GM21737 (cell line): ENCODE measurements at regions not wholly inside any gene's neighbourhood (a gene's known extent, or its start where the extent isn't known, plus 50 kb on each side); places are given as distances from the start of the nearest gene placed in this dataset.
"Not testable (repeated sequence)": the region's sequence is repeated elsewhere in the genome, so short reads cannot be mapped to it uniquely, and the experiment has no call there.

Source experiments
- ATAC-seq: cut with Tn5 transposase; IDR thresholded peaks from one replicate; pipeline ENCODE4 v1.9.1; 2021; ENCODE audit warnings: mild to moderate bottlenecking, moderate library complexity; ENCODE audit not compliant: unreplicated experiment

DNA sequence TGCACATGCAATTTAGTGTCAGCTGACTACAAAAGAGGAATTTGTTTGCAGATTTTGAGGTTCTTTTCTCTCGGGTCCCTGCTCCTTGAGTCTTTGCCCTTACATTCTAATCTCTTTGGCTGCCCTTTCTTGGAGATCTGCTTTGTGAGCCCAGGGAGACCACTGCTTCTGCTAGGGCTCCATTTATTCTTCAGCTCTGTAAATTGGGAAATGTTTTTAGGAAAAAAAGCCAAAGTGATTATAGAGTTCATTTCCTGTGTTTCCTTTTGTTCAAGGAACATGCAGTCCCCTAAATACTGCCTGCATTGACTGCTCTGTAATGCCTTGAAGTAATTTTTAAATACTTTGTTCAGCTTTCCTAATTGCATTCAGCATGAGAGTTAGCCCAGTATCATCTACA, 197.4 kb downstream of the CSNK1G3 start:
- ATAC-seq, result no peak

DNA sequence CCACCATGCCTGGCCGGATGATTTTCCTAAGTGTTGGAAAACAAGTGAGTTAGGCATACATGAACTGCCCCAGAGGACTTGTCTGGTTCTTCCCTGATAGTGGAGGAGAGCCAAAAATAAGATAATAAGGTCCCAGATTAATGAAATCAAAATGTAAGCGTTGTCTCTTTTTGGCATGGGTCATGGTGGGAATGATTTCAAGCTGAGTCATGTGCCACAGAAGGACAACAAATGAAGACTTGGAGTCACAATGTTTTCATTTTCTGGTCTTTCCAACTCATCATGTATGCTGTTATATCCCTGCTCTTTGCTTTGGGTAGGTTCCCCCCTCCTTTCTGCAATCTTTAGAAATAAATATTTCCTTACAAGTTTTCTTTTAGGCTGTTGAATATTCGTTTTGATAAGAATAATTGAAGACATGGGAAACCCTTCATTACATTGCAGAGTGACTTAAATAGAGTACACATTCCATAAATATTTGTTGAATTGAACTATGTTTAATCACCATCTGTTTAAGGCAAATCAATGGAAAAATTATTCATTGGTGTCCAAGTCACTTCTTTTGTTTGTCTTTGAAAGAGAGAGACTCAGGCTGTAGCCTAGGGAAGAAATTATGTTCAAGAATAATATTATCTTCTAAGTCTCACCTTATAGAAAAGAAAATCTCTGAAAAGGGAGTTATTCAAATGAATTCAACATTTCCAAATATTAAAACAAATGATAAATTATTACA, 196.3 kb downstream of the CSNK1G3 start:
- ATAC-seq, result no peak

DNA sequence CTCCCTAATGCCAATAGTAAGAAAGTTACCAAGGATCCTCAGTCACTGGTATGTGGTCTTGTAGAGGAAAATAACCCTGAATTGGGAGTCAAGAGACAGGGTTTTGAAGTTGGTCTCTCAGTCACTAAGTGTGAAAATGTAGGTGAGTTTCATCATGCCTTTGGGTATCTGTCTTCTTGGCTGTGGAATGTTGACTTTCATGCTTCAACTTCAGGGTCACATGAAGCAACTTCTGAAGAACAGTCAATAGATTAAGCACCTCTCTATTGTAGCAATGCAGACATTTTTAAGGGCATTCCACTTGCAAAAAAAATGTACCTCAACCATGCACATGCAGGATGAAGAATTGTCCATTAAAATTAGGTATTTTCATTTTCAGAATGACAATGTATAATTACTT, 194.6 kb downstream of the CSNK1G3 start:
- ATAC-seq, result no peak

DNA sequence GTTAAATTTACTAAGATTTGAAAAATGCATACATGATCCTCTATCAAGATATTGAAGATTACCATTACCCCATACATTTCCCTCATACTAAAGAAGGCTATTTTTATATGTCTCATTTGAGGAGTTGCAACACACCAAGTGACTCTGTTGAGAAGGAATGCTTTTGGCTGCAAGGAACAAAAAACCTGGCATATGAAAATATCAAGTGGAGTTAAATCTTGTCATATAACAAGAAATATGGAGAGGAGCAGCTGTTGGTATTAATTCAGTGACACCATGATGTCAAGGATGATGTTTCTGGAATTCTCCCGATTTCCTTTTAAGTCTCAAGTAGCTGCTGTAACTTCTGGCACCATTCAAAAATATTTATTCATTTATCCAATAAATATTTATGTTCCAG, 193.8 kb downstream of the CSNK1G3 start:
- ATAC-seq, result no peak

DNA sequence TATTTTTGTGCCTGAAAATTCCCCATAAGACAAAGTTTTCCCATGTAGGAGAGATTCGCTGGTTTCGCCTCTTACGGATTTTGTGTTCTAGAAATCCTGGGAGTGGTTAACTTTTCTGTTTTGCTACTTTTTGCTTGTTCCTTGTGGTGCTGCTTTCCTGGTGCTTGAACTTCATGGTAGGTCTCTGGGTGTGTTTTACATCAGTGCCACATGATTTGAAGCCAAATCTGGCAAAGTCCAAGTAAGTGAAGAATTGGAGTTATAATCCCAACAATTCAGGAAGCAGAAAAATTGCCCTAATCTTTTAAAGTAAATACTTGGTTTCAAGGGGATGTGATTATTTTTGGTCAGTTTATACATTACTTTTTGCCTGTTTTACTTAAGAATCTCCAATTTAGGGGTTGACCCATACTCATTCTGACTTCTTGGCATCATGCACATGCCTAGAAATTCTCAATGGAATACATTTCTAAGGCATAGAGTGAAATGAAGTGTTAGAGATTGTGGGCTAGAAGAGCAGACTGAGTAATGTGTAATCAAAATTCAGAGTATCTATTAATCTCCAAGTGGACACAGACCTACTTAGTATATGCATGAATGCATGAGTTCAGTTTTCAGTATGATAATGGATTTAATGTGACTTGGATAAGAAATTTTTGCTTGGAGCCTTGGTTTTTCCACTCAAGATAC, 189.7 kb downstream of the CSNK1G3 start:
- no peak for ATAC-seq

DNA sequence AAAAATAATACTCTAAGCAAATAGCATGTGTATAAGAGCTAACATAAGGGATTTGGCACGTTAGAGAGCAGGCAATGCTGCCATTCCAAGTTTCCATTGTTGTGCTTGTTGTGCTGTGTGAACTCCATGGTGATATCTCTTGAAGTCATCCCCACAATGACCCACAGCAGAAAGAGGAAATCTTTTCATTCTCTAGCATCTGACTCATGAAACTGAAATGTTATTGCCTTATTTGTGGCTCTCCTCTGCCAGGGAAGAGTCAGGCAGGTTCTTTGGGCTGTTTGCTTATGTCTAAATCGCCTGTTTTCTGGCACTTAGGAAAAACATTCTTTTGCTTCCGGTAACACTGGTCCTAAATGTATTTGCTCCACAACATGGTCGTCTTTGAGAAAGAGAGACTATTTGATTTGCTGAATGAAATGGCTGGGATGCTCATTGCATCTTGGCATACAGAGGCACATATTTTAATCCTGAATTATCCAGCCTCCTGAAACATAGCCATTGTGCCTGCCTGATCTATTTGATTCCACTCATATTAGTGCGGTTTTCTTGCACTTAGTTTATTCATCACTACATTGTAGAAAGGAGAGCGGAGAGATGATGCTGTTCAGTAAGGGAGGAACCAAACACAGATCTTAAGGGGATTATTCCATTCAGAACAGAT, 188.8 kb downstream of the CSNK1G3 start:
- no peak for ATAC-seq

DNA sequence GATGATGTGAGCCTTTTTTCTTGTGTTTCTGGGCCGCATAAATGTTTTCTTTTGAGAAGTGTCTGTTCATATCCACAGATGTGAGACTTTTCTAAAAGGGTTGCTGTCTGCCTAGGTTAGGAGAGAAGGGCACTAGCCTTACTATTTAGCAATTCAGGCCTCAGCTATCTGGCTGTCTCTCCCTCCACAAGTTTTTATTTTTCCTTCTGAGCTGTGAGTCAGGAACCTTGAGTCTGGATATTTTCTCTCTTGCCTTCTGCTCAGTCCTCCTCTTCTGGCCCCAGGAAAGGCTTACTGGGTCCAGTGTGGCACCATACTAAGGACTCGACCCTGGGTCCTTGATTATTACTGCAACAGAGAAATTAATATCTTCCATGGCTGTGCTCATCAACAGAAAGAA, 187.6 kb downstream of the CSNK1G3 start:
- no peak for ATAC-seq

DNA sequence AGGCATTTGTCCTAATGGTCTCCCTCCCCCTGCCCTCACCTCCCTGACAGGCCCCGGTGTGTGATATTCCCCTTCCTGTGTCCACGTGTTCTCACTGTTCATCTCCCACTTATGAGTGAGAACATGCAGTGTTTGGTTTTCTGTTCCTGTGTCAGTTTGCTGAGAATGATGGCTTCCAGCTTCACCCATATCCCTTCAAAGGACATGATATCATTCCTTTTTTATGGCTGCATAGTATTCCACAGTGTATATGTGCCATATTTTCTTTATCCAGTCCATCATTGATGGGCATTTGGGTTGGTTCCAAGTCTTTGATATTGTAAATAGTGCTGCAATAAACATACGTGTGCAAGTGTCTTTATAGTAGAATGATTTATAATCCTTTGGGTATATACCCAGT, 187.0 kb downstream of the CSNK1G3 start:
- not testable (repeated sequence) for ATAC-seq

DNA sequence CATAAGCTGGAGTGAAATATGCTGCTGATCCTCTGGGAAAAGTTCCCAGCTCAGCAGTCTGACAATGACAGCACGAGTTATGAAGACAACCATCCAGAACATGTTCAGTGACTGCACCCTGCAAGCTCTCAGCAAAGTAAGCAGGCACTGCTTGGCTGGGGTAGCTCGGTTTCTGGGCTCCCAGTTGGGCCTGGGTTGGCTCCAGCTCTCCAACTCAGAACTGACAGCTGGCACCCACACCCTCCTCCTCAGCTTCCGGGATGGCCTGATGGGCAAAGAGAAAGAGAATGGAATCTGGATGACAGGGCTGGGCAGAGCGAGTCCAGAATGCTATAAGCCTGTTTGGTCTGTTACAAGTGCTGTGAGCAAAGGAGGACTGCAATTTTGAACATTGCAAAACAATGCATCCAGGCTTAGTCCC, 185.0 kb downstream of the CSNK1G3 start:
- no peak for ATAC-seq

DNA sequence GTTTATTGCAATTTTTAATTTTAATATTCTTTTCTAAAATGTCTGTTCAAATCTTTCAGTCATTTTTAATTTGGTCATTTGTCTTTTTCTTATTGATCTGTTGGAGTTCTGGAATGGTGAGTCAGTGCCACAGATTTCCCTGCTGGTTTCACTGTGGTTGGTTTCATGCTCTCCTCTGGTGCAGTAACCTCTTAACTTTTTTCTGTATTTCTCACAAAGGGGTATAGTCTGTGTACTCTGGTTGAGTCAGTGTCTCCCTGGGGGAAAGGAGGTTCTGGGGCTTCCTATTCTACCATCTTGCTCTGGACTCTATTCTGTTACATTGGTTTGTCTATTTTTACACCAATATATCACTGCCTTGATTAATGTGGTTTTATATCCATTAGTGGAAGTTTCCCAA, 178.8 kb downstream of the CSNK1G3 start:
- ATAC-seq, result no peak

DNA sequence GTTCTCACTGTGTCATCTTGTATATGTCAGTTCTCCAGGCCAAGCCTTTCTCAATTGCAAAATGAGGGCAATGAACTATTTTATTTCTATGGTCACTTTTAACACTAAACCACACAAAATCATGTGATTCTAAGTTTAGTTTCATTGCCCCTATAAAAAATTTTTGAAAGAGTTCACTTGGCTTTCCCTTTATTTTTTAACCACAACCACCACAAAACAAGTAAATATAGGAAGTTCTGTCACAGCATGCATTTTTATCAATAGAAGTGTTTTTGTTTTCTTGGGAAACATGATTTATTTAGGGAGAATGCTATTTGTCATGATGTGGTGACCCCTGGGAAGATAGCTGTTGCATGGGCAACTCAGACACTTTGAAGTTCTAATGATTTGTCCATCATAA, 169.1 kb downstream of the CSNK1G3 start:
- no peak for ATAC-seq

DNA sequence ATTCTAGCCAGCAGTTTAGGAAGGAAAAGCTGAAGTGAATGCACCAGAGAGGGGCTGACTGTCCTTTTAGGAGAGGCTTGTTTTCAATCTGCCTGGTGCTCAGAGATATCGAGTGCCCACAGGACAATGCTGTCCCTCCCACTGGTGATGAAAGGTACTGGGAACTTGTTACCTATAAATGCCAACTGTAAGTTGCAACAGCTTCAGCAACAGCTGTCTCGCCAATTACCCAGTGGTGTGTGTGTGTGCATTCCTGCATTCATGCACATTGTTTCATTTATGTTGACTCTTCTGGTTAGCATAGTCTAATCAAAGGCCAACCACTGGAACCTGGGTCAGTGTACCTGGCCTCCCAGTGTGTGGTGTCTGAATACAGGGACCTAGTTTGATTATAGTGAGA, 161.1 kb downstream of the CSNK1G3 start:
- no peak for ATAC-seq

DNA sequence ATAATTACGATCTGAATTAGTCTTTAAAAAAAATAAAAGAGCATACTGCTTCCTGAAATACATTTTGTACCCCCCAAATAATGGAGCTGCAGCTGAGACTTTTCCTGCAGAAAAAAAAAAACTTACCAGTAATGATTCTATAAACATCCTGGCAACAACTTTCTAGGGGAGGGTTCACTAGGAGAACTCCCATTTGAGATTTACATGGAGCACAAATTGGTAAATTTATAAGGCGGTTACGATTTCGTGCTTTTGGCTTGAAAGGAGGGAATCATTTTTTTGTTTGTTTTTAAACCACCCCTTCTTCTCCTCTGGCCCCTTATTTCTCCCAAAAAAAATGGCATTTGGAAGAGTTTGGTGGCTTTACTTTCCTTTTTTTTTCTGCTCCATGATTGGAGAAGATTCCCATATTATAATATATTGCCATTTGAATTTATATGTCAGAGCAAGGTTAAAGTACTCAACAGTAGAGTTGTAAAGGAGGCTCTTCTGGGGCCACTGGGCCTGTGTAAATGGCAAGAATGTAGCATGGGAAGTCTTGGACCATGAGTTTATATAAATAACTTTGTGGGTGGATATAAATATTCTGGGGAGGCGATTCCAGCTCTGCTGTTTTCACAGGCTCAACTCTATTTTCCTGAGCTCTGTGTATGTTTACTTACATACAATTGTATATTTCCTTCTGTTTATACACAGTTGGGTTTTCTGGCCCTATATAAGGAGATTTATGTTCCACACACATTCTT, 159.9 kb downstream of the CSNK1G3 start:
- ATAC-seq, result no peak

DNA sequence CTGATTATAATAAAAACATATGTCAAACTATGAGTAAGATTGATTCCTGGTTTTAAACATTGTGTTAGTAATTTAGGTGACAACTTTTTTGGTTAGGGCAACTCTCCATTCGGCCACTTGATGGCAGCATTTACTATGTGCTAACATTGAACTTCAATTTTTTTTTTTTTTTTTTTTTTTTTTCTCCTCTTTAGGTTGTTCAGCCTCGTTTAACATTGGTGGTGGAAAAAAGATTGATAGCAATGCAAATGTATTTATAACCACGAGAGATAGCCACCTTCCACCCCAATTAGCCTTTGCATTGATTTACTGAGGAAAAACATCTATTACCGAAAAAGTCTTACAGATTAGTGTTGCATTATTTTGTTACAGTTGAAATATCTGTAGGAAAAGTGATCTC, 159.1 kb downstream of the CSNK1G3 start:
- ATAC-seq, result no peak
